ENCODE measurements at regions not wholly inside any gene's neighbourhood (a gene's known extent, or its start where the extent isn't known, plus 50 kb on each side); places are given as distances from the start of the nearest gene placed in this dataset.

GRCh38 chr13:38135592-38135991, 214.1 kb upstream of the UFM1 start:
- no peak overlapping the region for H3K4me3 ChIP-seq (ENCODE audit: low read depth, low read length)
- TF ChIP-seq, protein P1, sequence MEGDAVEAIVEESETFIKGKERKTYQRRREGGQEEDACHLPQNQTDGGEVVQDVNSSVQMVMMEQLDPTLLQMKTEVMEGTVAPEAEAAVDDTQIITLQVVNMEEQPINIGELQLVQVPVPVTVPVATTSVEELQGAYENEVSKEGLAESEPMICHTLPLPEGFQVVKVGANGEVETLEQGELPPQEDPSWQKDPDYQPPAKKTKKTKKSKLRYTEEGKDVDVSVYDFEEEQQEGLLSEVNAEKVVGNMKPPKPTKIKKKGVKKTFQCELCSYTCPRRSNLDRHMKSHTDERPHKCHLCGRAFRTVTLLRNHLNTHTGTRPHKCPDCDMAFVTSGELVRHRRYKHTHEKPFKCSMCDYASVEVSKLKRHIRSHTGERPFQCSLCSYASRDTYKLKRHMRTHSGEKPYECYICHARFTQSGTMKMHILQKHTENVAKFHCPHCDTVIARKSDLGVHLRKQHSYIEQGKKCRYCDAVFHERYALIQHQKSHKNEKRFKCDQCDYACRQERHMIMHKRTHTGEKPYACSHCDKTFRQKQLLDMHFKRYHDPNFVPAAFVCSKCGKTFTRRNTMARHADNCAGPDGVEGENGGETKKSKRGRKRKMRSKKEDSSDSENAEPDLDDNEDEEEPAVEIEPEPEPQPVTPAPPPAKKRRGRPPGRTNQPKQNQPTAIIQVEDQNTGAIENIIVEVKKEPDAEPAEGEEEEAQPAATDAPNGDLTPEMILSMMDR (IDR thresholded peaks at IDR 0.05; ENCODE audit: low read depth, low read length), result no peak
- in situ Hi-C loops (cut with HindIII; ENCODE audit: low sequenced_read_pairs), result no loop called here
- no peak for DNase-seq (ENCODE audit: low read depth, low spot score)

DNA sequence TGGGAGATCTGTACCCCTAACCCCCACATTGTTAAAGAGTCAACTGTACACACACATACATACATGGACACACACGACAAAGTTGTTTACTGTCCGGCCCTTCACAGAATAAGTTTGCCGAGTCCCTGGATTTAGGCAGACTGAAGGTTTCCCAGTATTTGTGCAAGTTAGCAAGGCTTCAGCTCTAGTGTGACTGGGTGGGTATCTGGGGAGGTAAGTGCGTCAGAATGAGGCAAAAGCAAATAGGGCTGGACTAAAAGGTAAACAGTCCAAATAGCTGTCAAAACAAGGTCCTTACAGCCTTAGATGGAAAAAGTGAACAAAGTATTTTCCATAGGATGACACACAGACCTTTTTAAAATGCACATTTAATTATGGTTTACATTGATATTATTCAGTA, 228.4 kb upstream of the UFM1 start:
- in situ Hi-C loops (cut with HindIII; ENCODE audit: low sequenced_read_pairs), result no loop called here

GRCh38 chr13:38103851-38104250, 234.3 kb upstream of the TRPC4 start:
- in situ Hi-C loops (cut with HindIII; ENCODE audit: low sequenced_read_pairs), result no loop called here

More for the DNA sequence above, 228.4 kb upstream of the UFM1 start:
- TF ChIP-seq, protein P1 (IDR thresholded peaks at IDR 0.05; ENCODE audit: low read depth, low read length), result no peak
- DNase-seq (ENCODE audit: low read depth, low spot score), result no peak
- no peak overlapping the region for H3K4me3 ChIP-seq (ENCODE audit: low read depth, low read length)

GRCh38 chr13:38099751-38100150, 230.2 kb upstream of the TRPC4 start:
- TF ChIP-seq, protein P1 (IDR thresholded peaks at IDR 0.05; ENCODE audit: low read depth, low read length), result no peak
- no peak overlapping the region for H3K4me3 ChIP-seq (ENCODE audit: low read depth, low read length)
- in situ Hi-C loops (cut with HindIII; ENCODE audit: low sequenced_read_pairs), result no loop called here
- DNase-seq (ENCODE audit: low read depth, low spot score), result no peak

More at GRCh38 chr13:38103851-38104250, 234.3 kb upstream of the TRPC4 start:
- no peak for DNase-seq (ENCODE audit: low read depth, low spot score)
- no peak overlapping the region for H3K4me3 ChIP-seq (ENCODE audit: low read depth, low read length)
- TF ChIP-seq, protein P1 (IDR thresholded peaks at IDR 0.05; ENCODE audit: low read depth, low read length), result no peak

- no peak overlapping the region for H3K4me3 ChIP-seq (ENCODE audit: low read depth, low read length)
- no peak for DNase-seq (ENCODE audit: low read depth, low spot score)
- in situ Hi-C loops (cut with HindIII; ENCODE audit: low sequenced_read_pairs), result no loop called here
- TF ChIP-seq, protein P1 (IDR thresholded peaks at IDR 0.05; ENCODE audit: low read depth, low read length), result no peak
These were observed 223.9 kb upstream of the TRPC4 start for GRCh38 chr13:38093425-38093824.

DNA sequence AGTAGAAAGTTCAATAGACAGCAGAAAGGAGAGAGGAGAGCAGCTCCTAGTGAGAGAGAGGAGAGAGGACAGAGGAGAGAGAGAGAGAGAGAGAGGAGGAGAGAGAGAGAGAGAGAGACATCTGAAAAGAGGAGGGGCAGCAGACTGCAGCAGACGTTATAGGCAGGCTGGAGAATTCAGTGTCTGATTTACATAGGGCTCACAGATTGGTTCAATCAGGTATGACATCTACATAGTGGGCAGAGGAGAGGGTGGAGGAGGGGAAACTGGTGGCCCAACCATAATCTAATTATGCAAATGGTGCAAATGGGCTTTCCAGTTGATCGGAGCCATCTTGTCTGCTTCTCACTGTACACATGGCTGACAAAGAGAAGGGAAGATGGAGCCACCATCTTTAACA, 221.3 kb upstream of the TRPC4 start:
- in situ Hi-C loops (cut with HindIII; ENCODE audit: low sequenced_read_pairs), result no loop called here
- no peak for DNase-seq (ENCODE audit: low read depth, low spot score)
- H3K4me3 ChIP-seq (ENCODE audit: low read depth, low read length), result no peak overlapping the region
- TF ChIP-seq, protein P1 (IDR thresholded peaks at IDR 0.05; ENCODE audit: low read depth, low read length), result no peak

- TF ChIP-seq, protein P1 (IDR thresholded peaks at IDR 0.05; ENCODE audit: low read depth, low read length), result no peak
- H3K4me3 ChIP-seq (ENCODE audit: low read depth, low read length), result no peak overlapping the region
- DNase-seq (ENCODE audit: low read depth, low spot score), result no peak
- in situ Hi-C loops (cut with HindIII; ENCODE audit: low sequenced_read_pairs), result no loop called here
These were observed 217.1 kb upstream of the TRPC4 start for GRCh38 chr13:38086721-38087120.
